ENCODE measurements at regions not wholly inside any gene's neighbourhood (a gene's known extent, or its start where the extent isn't known, plus 50 kb on each side); places are given as distances from the start of the nearest gene placed in this dataset.
A peak's percentile ranks its signal among the peaks of the same experiment; 100 is the strongest.

- peaks cover 48% of the 10 kb centered on the region for H3K4me1 ChIP-seq
- H3K9me3 ChIP-seq: peaks cover 19% of the 10 kb centered on the region; the same call in 1 of the 2 replicates
- H3K27ac ChIP-seq: no peak overlapping the region
- no peak for TF ChIP-seq Cebpa-rat (IDR thresholded peaks at IDR 0.05)
- no peaks in the 10 kb centered on the region for H3K36me3 ChIP-seq
- peak overlapping the region; percentile 60; the same call in 1 of the 2 replicates for H3K4me2 ChIP-seq
- no peaks in the 10 kb centered on the region for H3K27me3 ChIP-seq
- no peak overlapping the region for H3K9ac ChIP-seq
- H4K20me1 ChIP-seq: no peaks in the 10 kb centered on the region
- no peak overlapping the region for H3K4me3 ChIP-seq
Observed at GRCh38 chr6:149127212-149127611, 190.3 kb upstream of the TAB2 start.

- Histone ChIP-seq H3K4me3 (no peak overlapping the region), H3K4me1 (peaks cover 52% of the 10 kb centered on the region), H3K9ac (no peak overlapping the region), H3K4me2 (peak overlapping the region; percentile 60), H3K36me3 (no peaks in the 10 kb centered on the region), H3K9me3 (peaks cover 18% of the 10 kb centered on the region; the same call in 1 of the 2 replicates), H4K20me1 (no peaks in the 10 kb centered on the region), H3K27me3 (no peaks in the 10 kb centered on the region), H3K27ac (peak overlapping the region; percentile 39)
- no peak for TF ChIP-seq Cebpa-rat (IDR thresholded peaks at IDR 0.05)
Observed at GRCh38 chr6:149128489-149129145, 188.9 kb upstream of the TAB2 start.

- TF ChIP-seq Cebpa-rat (IDR thresholded peaks at IDR 0.05): 0 out of 2 replicates have a peak, but pooled peaks have one; percentile 25
Observed at GRCh38 chr6:149129371-149130077, 188.0 kb upstream of the TAB2 start.

GRCh38 chr6:149130090-149130489, 187.4 kb upstream of the TAB2 start:
- H3K4me2 ChIP-seq: peak overlapping the region; percentile 60
- no peak for TF ChIP-seq Cebpa-rat (IDR thresholded peaks at IDR 0.05)
- no peak overlapping the region for H3K9ac ChIP-seq
- peaks cover 50% of the 10 kb centered on the region for H3K4me1 ChIP-seq
- H3K27me3 ChIP-seq: no peaks in the 10 kb centered on the region
- H3K4me3 ChIP-seq: no peak overlapping the region
- no peaks in the 10 kb centered on the region for H4K20me1 ChIP-seq
- H3K27ac ChIP-seq: no peak overlapping the region
- peaks cover 12% of the 10 kb centered on the region; the same call in 1 of the 2 replicates for H3K9me3 ChIP-seq
- H3K36me3 ChIP-seq: no peaks in the 10 kb centered on the region

More at GRCh38 chr6:149129371-149130077, 188.0 kb upstream of the TAB2 start:
- Histone ChIP-seq H3K4me2 (peak overlapping the region; percentile 60), H3K27me3 (no peaks in the 10 kb centered on the region), H3K36me3 (no peaks in the 10 kb centered on the region), H3K4me3 (no peak overlapping the region), H3K9me3 (peaks cover 12% of the 10 kb centered on the region; the same call in 1 of the 2 replicates), H3K27ac (peak overlapping the region; percentile 39), H3K9ac (no peak overlapping the region), H3K4me1 (peaks cover 49% of the 10 kb centered on the region), H4K20me1 (no peaks in the 10 kb centered on the region)

GRCh38 chr6:149130508-149130907, 187.0 kb upstream of the TAB2 start:
- Histone ChIP-seq H3K4me3 (no peak overlapping the region), H3K4me1 (peaks cover 52% of the 10 kb centered on the region), H3K9me3 (peaks cover 12% of the 10 kb centered on the region; the same call in 1 of the 2 replicates), H3K27ac (peak overlapping the region; percentile 28; the same call in 1 of the 2 replicates), H4K20me1 (no peaks in the 10 kb centered on the region), H3K9ac (no peak overlapping the region), H3K27me3 (no peaks in the 10 kb centered on the region), H3K36me3 (no peaks in the 10 kb centered on the region), H3K4me2 (peak overlapping the region; percentile 60)
- TF ChIP-seq Cebpa-rat (IDR thresholded peaks at IDR 0.05): no peak

- H3K9ac ChIP-seq: no peak overlapping the region
- H3K4me1 ChIP-seq: peaks cover 57% of the 10 kb centered on the region
- no peak for TF ChIP-seq Cebpa-rat (IDR thresholded peaks at IDR 0.05)
- H3K4me2 ChIP-seq: no peak overlapping the region
- H3K27me3 ChIP-seq: no peaks in the 10 kb centered on the region
- peaks cover 7% of the 10 kb centered on the region for H3K9me3 ChIP-seq
- H3K36me3 ChIP-seq: no peaks in the 10 kb centered on the region
- H3K27ac ChIP-seq: no peak overlapping the region
- H4K20me1 ChIP-seq: no peaks in the 10 kb centered on the region
- H3K4me3 ChIP-seq: no peak overlapping the region
Observed at GRCh38 chr6:149131891-149132290, 185.6 kb upstream of the TAB2 start.

- peaks cover 7% of the 10 kb centered on the region for H3K9me3 ChIP-seq
- H3K36me3 ChIP-seq: no peaks in the 10 kb centered on the region
- peaks cover 60% of the 10 kb centered on the region for H3K4me1 ChIP-seq
- H3K4me2 ChIP-seq: 0 out of 2 replicates have a peak overlapping the region, but pooled peaks have one; percentile 4
- no peak for TF ChIP-seq Cebpa-rat (IDR thresholded peaks at IDR 0.05)
- no peaks in the 10 kb centered on the region for H3K27me3 ChIP-seq
- H3K9ac ChIP-seq: no peak overlapping the region
- no peaks in the 10 kb centered on the region for H4K20me1 ChIP-seq
- no peak overlapping the region for H3K4me3 ChIP-seq
- no peak overlapping the region for H3K27ac ChIP-seq
Observed at GRCh38 chr6:149132336-149132735, 185.2 kb upstream of the TAB2 start.

GRCh38 chr6:149134511-149134933, 183.0 kb upstream of the TAB2 start:
- no peak overlapping the region for H3K4me2 ChIP-seq

GRCh38 chr6:149135809-149136208, 181.7 kb upstream of the TAB2 start:
- no peak overlapping the region for H3K4me2 ChIP-seq
- H3K9me3 ChIP-seq: peaks cover 7% of the 10 kb centered on the region
- H4K20me1 ChIP-seq: no peaks in the 10 kb centered on the region
- H3K36me3 ChIP-seq: no peaks in the 10 kb centered on the region
- no peak overlapping the region for H3K27ac ChIP-seq
- no peaks in the 10 kb centered on the region for H3K27me3 ChIP-seq
- H3K9ac ChIP-seq: no peak overlapping the region
- no peak overlapping the region for H3K4me3 ChIP-seq
- TF ChIP-seq Cebpa-rat (IDR thresholded peaks at IDR 0.05): no peak
- H3K4me1 ChIP-seq: peaks cover 39% of the 10 kb centered on the region

More at GRCh38 chr6:149134511-149134933, 183.0 kb upstream of the TAB2 start:
- TF ChIP-seq Cebpa-rat (IDR thresholded peaks at IDR 0.05): no peak
- Histone ChIP-seq H3K4me1 (peaks cover 40% of the 10 kb centered on the region), H3K27ac (no peak overlapping the region), H3K9me3 (peaks cover 7% of the 10 kb centered on the region), H3K9ac (no peak overlapping the region), H3K4me3 (no peak overlapping the region), H3K27me3 (no peaks in the 10 kb centered on the region), H3K36me3 (no peaks in the 10 kb centered on the region), H4K20me1 (no peaks in the 10 kb centered on the region)

All from BLaER1 (cell line).